HCT116 (cell line): ENCODE measurements at regions not wholly inside any gene's neighbourhood (a gene's known extent, or its start where the extent isn't known, plus 50 kb on each side); places are given as distances from the start of the nearest gene placed in this dataset.

Experiments
- ATAC-seq: fragments of 200-7000 bp; cut with Tn5 transposase; 2 replicates; pipeline ENCODE4 v1.9.1; 2020; ENCODE audit warnings: mild to moderate bottlenecking, moderate library complexity
- BruUV-seq: library from RNA; stranded (reverse); fragments of 400-500 nt; replicated peaks from 2 replicates; lab custom pipeline; 2021; lab: Mats Ljungman, UMichigan
- CTCF ChIA-PET: fragments of 300-600 bp; sonication (Branson Sonifier 250); formaldehyde crosslinking; loops from one replicate; lab custom pipeline; 2021; ENCODE audit warnings: antibody characterized with exemption; lab: Charles Lee
- POLR2A ChIA-PET: fragments of 300-600, 350-600 bp; sonication (Branson Sonifier 250); formaldehyde crosslinking; loops from one replicate; lab custom pipeline; 2021; ENCODE audit warnings: antibody characterized with exemption; lab: Charles Lee
- RAD21 ChIA-PET, 2 experiments: fragments of 300-600 bp; sonication (Branson Sonifier 250); formaldehyde crosslinking; loops; one replicate each; lab custom pipeline; 2023; ENCODE audit warnings: low total read pairs in 2 of 2; ENCODE audit not compliant: uncharacterized antibody in 2 of 2, unreplicated experiment in 2 of 2, low non-redundant PET in 1 of 2; lab: Charles Lee
- DNase-seq: peaks from one replicate; pipeline ENCODE4 v3.0.0-alpha.2; 2010; ENCODE audit warnings: low read depth, low spot score
- H2AFZ ChIP-seq: fragments of 200-600 bp; shearing (Covaris generic), sonication (generic); 2 replicates; pipeline ENCODE4 v1.6.1; 2017; ENCODE audit warnings: low read depth, mixed run types, mixed read lengths, antibody characterized with exemption, low read length; ENCODE audit not compliant: poor library complexity, severe bottlenecking
- H3K27ac ChIP-seq: 2 replicates; pipeline ENCODE4 v1.5.1; 2012; ENCODE audit warnings: low read depth, low read length
- H3K27me3 ChIP-seq: fragments of 200-600 bp; sonication (generic); 2 replicates; pipeline ENCODE4 v1.6.1; 2016; ENCODE audit warnings: mixed run types, low read length, mixed read lengths; ENCODE audit not compliant: insufficient read depth
- H3K36me3 ChIP-seq, 2 experiments: fragments of 200-500 bp in 1 of 2; fragments of 200-600 bp in 1 of 2; sonication (Bioruptor generic) in 1 of 2; sonication (generic) in 1 of 2; 2 replicates each; pipeline versions ENCODE4 v1.5.1 to v1.6.1; 2014 to 2016; ENCODE audit warnings: low read length in 2 of 2, inconsistent platforms in 1 of 2, mixed read lengths in 1 of 2, mixed run types in 1 of 2; ENCODE audit not compliant: insufficient read depth in 2 of 2, control insufficient read depth in 1 of 2
- H3K4me1 ChIP-seq, 2 experiments: fragments of 200-600 bp in 1 of 2; sonication (generic) in 1 of 2; 2 replicates each; pipeline versions ENCODE4 v1.5.1 to v1.6.1; 2012 to 2017; ENCODE audit warnings: low read length in 2 of 2, inconsistent platforms in 1 of 2, mild to moderate bottlenecking in 1 of 2, mixed read lengths in 1 of 2, mixed run types in 1 of 2, moderate library complexity in 1 of 2; ENCODE audit not compliant: insufficient read depth in 2 of 2, control insufficient read depth in 1 of 2
- H3K4me2 ChIP-seq: fragments of 200-600 bp; sonication (generic); 2 replicates; pipeline ENCODE4 v1.6.1; 2017; ENCODE audit warnings: mixed run types, low read length, mixed read lengths
- H3K4me3 ChIP-seq, 2 experiments: fragments of 200-600 bp in 1 of 2; sonication (generic) in 1 of 2; replicated peaks in 1 of 2; 2 replicates each; pipeline ENCODE4 v1.5.1; 2011 to 2016; ENCODE audit warnings: low read length in 2 of 2, control low read depth in 1 of 2, low read depth in 1 of 2, mild to moderate bottlenecking in 1 of 2, mixed read lengths in 1 of 2, mixed run types in 1 of 2
- H3K79me2 ChIP-seq: fragments of 200-600 bp; sonication (generic); 2 replicates; pipeline ENCODE4 v1.6.1; 2017; ENCODE audit warnings: mild to moderate bottlenecking, mixed run types, low read length, moderate library complexity, mixed read lengths; ENCODE audit not compliant: insufficient read depth
- H3K9ac ChIP-seq: fragments of 200-600 bp; sonication (generic); 2 replicates; pipeline ENCODE4 v1.6.1; 2016; ENCODE audit warnings: low read length, mixed read lengths
- H3K9me2 ChIP-seq: fragments of 200-600 bp; sonication (generic), shearing (Covaris generic); 2 replicates; pipeline ENCODE4 v1.6.1; 2017; ENCODE audit warnings: mixed run types, mild to moderate bottlenecking, moderate library complexity; ENCODE audit not compliant: insufficient read depth
- H3K9me3 ChIP-seq, 2 experiments: fragments of 200-500 bp in 1 of 2; fragments of 200-600 bp in 1 of 2; sonication (Bioruptor generic) in 1 of 2; sonication (generic) in 1 of 2; 2 replicates each; pipeline ENCODE4 v1.6.1; 2014 to 2017; ENCODE audit warnings: low read length in 2 of 2, mixed read lengths in 2 of 2, inconsistent platforms in 1 of 2, low read depth in 1 of 2, mild to moderate bottlenecking in 1 of 2, mixed run types in 1 of 2, moderate library complexity in 1 of 2; ENCODE audit not compliant: control insufficient read depth in 1 of 2, insufficient read depth in 1 of 2
- H4K20me1 ChIP-seq: fragments of 200-600 bp; sonication (generic), shearing (Covaris generic); 2 replicates; pipeline ENCODE4 v1.6.1; 2017; ENCODE audit warnings: mixed run types, mild to moderate bottlenecking, moderate library complexity; ENCODE audit not compliant: insufficient read depth
- CBX3 ChIP-seq: IDR thresholded peaks from 2 replicates; pipeline ENCODE4 v1.6.1; 2012; ENCODE audit warnings: low read depth
- ELF1 ChIP-seq: IDR thresholded peaks from 2 replicates; pipeline ENCODE4 v1.6.1; 2012; ENCODE audit warnings: low read depth, borderline replicate concordance
- EZH2phosphoT487 ChIP-seq: fragments of 200-600 bp; IDR thresholded peaks from 2 replicates; pipeline ENCODE4 v1.6.1; 2018; ENCODE audit warnings: antibody characterized with exemption, borderline replicate concordance
- FOSL1 ChIP-seq: IDR thresholded peaks from 2 replicates; pipeline ENCODE4 v1.6.1; 2012; ENCODE audit warnings: low read depth
- JUND ChIP-seq: IDR thresholded peaks from 2 replicates; pipeline ENCODE4 v1.6.1; 2012
- POLR2A ChIP-seq: IDR thresholded peaks from 2 replicates; pipeline ENCODE4 v1.7.0; 2011; ENCODE audit warnings: borderline replicate concordance; ENCODE audit not compliant: insufficient read depth, insufficient read length; ENCODE audit errors: extremely low read depth
- RAD21 ChIP-seq: IDR thresholded peaks from 2 replicates; pipeline ENCODE4 v1.6.1; 2012; ENCODE audit warnings: low read depth, mild to moderate bottlenecking
- SIN3A ChIP-seq: IDR thresholded peaks from 2 replicates; pipeline ENCODE4 v1.6.1; 2012; ENCODE audit warnings: low read depth
- SP1 ChIP-seq: IDR thresholded peaks from 2 replicates; pipeline ENCODE4 v1.6.1; 2012; ENCODE audit warnings: low read depth
- TCF7L2 ChIP-seq: IDR thresholded peaks from 2 replicates; pipeline ENCODE4 v1.7.0; 2011; ENCODE audit warnings: borderline replicate concordance, inconsistent platforms; ENCODE audit not compliant: insufficient read depth, insufficient read length; ENCODE audit errors: extremely low read depth
- ZFX ChIP-seq: fragments of 450-650 bp; IDR thresholded peaks from 2 replicates; pipeline ENCODE4 v1.6.1; 2017
- ZNF274 ChIP-seq: fragments of 200-500 bp; sonication (Bioruptor generic); IDR thresholded peaks from 2 replicates; pipeline ENCODE4 v1.6.1; 2014; ENCODE audit warnings: mild to moderate bottlenecking, low read depth, low read length, inconsistent platforms
- intact Hi-C: fragments of 100-400 bp; cut with micrococcal nuclease; formaldehyde crosslinking; loops from 2 replicates; pipeline ENCODE4 v1.10.0; 2022
- TF ChIP-seq, protein P1 (sequence below): IDR thresholded peaks from 2 replicates; pipeline ENCODE4 v1.6.1; 2012
- TF ChIP-seq, protein P2 (sequence below): IDR thresholded peaks from 2 replicates; pipeline ENCODE4 v1.6.1; 2011; ENCODE audit warnings: mild to moderate bottlenecking, low read length, moderate library complexity; ENCODE audit not compliant: insufficient replicate concordance; ENCODE audit errors: extremely low read depth
- TF ChIP-seq, protein P3 (sequence below): IDR thresholded peaks from 2 replicates; pipeline ENCODE4 v1.6.1; 2012
- TF ChIP-seq, protein P4 (sequence below), 3 experiments: fragments of 200-600 bp in 1 of 3; sonication (generic) in 1 of 3; IDR thresholded peaks in 2 of 3; conservative IDR thresholded peaks in 1 of 3; 2 replicates each; pipeline ENCODE4 v1.5.1; 2012 to 2017; ENCODE audit warnings: low read depth in 2 of 3, low read length in 2 of 3, antibody characterized with exemption in 1 of 3, borderline replicate concordance in 1 of 3, control low read depth in 1 of 3, mild to moderate bottlenecking in 1 of 3, mixed read lengths in 1 of 3, mixed run types in 1 of 3, moderate library complexity in 1 of 3; ENCODE audit not compliant: insufficient read depth in 1 of 3
- TF ChIP-seq, protein P5 (sequence below): IDR thresholded peaks from 2 replicates; pipeline ENCODE4 v1.6.1; 2012; ENCODE audit warnings: low read depth

DNA sequence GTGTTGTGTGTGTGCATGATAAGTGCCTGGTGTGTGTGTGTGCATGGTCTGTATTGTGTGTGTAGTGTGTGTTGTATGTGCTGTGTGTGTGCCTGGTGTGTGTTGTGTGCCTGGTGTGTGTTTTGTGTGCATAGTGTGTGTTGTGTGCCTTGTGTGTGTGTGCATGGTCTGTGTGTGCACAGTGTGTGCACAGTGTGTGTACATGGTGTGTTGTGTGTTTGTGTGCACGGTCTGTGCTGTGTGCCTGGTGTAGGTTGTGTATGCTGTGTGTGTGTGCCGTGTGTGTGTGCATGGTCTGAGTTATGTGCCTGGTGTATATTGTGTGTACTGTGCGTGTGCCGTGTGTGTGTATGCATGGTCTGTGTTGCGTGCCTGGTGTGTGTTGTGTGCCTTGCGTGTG is 403.0 kb upstream of the RNF32 start (continued):
- TF ChIP-seq ELF1 (no peak), JUND (no peak), FOSL1 (no peak), TCF7L2 (no peak)
- TF ChIP-seq, protein P1, sequence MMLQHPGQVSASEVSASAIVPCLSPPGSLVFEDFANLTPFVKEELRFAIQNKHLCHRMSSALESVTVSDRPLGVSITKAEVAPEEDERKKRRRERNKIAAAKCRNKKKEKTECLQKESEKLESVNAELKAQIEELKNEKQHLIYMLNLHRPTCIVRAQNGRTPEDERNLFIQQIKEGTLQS = no peak

DNA sequence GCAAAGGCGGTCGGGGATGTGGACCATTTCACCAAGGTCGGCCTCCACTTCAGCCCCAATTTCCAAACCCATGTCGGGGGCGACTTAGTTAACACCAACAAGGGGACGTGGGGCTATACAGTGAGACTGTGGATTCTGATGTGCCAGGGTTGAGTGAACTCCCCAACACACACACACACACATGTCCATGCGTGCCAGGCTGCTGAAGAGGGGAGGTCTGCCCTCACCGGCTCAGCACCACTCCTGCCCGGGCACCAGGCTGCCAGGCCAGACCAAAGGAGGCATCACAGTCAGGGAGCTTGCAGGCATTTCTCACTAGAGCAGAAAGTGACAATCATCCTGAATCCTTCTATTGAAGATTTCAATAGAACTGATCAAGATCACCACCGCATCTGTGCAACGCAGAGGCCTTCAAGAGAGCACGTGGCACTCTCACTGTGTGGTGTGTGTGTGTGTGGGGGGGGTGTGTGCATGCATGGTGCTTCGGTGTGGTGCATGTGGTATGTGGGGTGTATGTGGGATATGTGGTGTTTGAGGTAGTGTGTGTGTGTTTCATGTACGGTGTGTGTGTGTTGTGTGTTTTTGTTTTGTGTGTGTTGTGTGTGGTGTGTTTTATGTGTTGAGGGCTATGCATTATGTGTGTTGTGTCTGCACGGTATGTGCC is 403.5 kb upstream of the RNF32 start:
- ChIA-PET CTCF (no interaction called here), POLR2A (no interaction called here), RAD21 (no interaction called here)
- H3K9me2 ChIP-seq = no peaks in the 10 kb centered on the region
- ATAC-seq (no peak), DNase-seq (no peak)
- H3K27me3 ChIP-seq = 0 out of 2 replicates have a peak, but pooled peaks cover 4% of the 10 kb centered on the region
- no peaks in the 10 kb centered on the region for H3K4me1 ChIP-seq
- no peaks in the 10 kb centered on the region for H3K9me3 ChIP-seq
- H3K36me3 ChIP-seq = no peaks in the 10 kb centered on the region
- intact Hi-C loops = no loop called here
- no peak overlapping the region for H3K4me2 ChIP-seq
- no peak overlapping the region for H3K4me3 ChIP-seq
- BruUV-seq = no TSS peak
- no peak overlapping the region for H2AFZ ChIP-seq
- H3K9ac ChIP-seq = no peak overlapping the region
- no peak overlapping the region for H3K27ac ChIP-seq
- H3K79me2 ChIP-seq = no peaks in the 10 kb centered on the region
- H4K20me1 ChIP-seq = no peaks in the 10 kb centered on the region
- TF ChIP-seq CBX3 = no peak
- no peak for TF ChIP-seq RAD21
- TF ChIP-seq ELF1 = no peak
- TF ChIP-seq, protein P2, sequence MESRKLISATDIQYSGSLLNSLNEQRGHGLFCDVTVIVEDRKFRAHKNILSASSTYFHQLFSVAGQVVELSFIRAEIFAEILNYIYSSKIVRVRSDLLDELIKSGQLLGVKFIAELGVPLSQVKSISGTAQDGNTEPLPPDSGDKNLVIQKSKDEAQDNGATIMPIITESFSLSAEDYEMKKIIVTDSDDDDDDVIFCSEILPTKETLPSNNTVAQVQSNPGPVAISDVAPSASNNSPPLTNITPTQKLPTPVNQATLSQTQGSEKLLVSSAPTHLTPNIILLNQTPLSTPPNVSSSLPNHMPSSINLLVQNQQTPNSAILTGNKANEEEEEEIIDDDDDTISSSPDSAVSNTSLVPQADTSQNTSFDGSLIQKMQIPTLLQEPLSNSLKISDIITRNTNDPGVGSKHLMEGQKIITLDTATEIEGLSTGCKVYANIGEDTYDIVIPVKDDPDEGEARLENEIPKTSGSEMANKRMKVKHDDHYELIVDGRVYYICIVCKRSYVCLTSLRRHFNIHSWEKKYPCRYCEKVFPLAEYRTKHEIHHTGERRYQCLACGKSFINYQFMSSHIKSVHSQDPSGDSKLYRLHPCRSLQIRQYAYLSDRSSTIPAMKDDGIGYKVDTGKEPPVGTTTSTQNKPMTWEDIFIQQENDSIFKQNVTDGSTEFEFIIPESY = no peak
- TF ChIP-seq SP1 = no peak
- no peak for TF ChIP-seq SIN3A
- TF ChIP-seq JUND = no peak
- TF ChIP-seq EZH2phosphoT487 = no peak
- TF ChIP-seq, protein P3, sequence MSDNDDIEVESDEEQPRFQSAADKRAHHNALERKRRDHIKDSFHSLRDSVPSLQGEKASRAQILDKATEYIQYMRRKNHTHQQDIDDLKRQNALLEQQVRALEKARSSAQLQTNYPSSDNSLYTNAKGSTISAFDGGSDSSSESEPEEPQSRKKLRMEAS = no peak
- no peak for TF ChIP-seq TCF7L2
- TF ChIP-seq, protein P1 = no peak
- TF ChIP-seq, protein P4, sequence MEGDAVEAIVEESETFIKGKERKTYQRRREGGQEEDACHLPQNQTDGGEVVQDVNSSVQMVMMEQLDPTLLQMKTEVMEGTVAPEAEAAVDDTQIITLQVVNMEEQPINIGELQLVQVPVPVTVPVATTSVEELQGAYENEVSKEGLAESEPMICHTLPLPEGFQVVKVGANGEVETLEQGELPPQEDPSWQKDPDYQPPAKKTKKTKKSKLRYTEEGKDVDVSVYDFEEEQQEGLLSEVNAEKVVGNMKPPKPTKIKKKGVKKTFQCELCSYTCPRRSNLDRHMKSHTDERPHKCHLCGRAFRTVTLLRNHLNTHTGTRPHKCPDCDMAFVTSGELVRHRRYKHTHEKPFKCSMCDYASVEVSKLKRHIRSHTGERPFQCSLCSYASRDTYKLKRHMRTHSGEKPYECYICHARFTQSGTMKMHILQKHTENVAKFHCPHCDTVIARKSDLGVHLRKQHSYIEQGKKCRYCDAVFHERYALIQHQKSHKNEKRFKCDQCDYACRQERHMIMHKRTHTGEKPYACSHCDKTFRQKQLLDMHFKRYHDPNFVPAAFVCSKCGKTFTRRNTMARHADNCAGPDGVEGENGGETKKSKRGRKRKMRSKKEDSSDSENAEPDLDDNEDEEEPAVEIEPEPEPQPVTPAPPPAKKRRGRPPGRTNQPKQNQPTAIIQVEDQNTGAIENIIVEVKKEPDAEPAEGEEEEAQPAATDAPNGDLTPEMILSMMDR (IDR thresholded peaks at IDR 0.05 in 2 of 3, conservative IDR thresholded peaks at IDR 0.05 in 1 of 3; ENCODE audit: borderline replicate concordance in 1 of 3, insufficient read depth in 1 of 3, low read depth in 2 of 3, low read length in 2 of 3) = no peak
- no peak for TF ChIP-seq ZNF274
- TF ChIP-seq ZFX = no peak
- no peak for TF ChIP-seq POLR2A
- TF ChIP-seq, protein P5, sequence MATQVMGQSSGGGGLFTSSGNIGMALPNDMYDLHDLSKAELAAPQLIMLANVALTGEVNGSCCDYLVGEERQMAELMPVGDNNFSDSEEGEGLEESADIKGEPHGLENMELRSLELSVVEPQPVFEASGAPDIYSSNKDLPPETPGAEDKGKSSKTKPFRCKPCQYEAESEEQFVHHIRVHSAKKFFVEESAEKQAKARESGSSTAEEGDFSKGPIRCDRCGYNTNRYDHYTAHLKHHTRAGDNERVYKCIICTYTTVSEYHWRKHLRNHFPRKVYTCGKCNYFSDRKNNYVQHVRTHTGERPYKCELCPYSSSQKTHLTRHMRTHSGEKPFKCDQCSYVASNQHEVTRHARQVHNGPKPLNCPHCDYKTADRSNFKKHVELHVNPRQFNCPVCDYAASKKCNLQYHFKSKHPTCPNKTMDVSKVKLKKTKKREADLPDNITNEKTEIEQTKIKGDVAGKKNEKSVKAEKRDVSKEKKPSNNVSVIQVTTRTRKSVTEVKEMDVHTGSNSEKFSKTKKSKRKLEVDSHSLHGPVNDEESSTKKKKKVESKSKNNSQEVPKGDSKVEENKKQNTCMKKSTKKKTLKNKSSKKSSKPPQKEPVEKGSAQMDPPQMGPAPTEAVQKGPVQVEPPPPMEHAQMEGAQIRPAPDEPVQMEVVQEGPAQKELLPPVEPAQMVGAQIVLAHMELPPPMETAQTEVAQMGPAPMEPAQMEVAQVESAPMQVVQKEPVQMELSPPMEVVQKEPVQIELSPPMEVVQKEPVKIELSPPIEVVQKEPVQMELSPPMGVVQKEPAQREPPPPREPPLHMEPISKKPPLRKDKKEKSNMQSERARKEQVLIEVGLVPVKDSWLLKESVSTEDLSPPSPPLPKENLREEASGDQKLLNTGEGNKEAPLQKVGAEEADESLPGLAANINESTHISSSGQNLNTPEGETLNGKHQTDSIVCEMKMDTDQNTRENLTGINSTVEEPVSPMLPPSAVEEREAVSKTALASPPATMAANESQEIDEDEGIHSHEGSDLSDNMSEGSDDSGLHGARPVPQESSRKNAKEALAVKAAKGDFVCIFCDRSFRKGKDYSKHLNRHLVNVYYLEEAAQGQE = no peak
